Hepatocyte (in vitro differentiated cells): ENCODE measurements at regions not wholly inside any gene's neighbourhood (a gene's known extent, or its start where the extent isn't known, plus 50 kb on each side); places are given as distances from the start of the nearest gene placed in this dataset.
A peak's percentile ranks its signal among the peaks of the same experiment; 100 is the strongest.

Experiments
- DNase-seq: peaks from one replicate; pipeline ENCODE4 v3.0.0-alpha.2; 2016; ENCODE audit warnings: low spot score
- H2AFZ ChIP-seq: fragments of 200-600 bp; sonication (generic); 2 replicates; pipeline ENCODE4 v1.6.0; 2016; ENCODE audit warnings: antibody characterized with exemption, mild to moderate bottlenecking
- H3K27ac ChIP-seq: fragments of 200-600 bp; sonication (generic); 2 replicates; pipeline ENCODE4 v1.5.1; 2016; ENCODE audit warnings: mild to moderate bottlenecking
- H3K27me3 ChIP-seq: fragments of 200-600 bp; sonication (generic); 2 replicates; pipeline ENCODE4 v1.6.1; 2016
- H3K36me3 ChIP-seq: fragments of 200-600 bp; sonication (generic); replicated peaks from 2 replicates; pipeline ENCODE4 v1.5.1; 2016; ENCODE audit warnings: low read depth; ENCODE audit not compliant: insufficient read depth
- H3K4me1 ChIP-seq: fragments of 200-600 bp; sonication (generic); 2 replicates; pipeline ENCODE4 v1.5.1; 2016; ENCODE audit warnings: mild to moderate bottlenecking, moderate library complexity; ENCODE audit not compliant: insufficient read depth
- H3K4me2 ChIP-seq: fragments of 200-600 bp; sonication (generic); 2 replicates; pipeline ENCODE4 v1.6.0; 2016
- H3K4me3 ChIP-seq: fragments of 200-600 bp; sonication (generic); 2 replicates; pipeline ENCODE4 v1.5.1; 2016; ENCODE audit warnings: mild to moderate bottlenecking
- H3K79me2 ChIP-seq: fragments of 200-600 bp; sonication (generic); 2 replicates; pipeline ENCODE4 v1.6.0; 2017; ENCODE audit warnings: mild to moderate bottlenecking
- H3K9me2 ChIP-seq: fragments of 200-600 bp; sonication (generic); replicated peaks from 2 replicates; pipeline ENCODE4 v1.6.0; 2017; ENCODE audit warnings: mild to moderate bottlenecking; ENCODE audit not compliant: insufficient read depth
- H3K9me3 ChIP-seq: fragments of 200-600 bp; sonication (generic); 2 replicates; pipeline ENCODE4 v1.5.1; 2016; ENCODE audit warnings: low read depth, mild to moderate bottlenecking
- H4K20me1 ChIP-seq: fragments of 200-600 bp; sonication (generic); 2 replicates; pipeline ENCODE4 v1.6.0; 2016; ENCODE audit warnings: mild to moderate bottlenecking; ENCODE audit not compliant: insufficient read depth, poor library complexity, severe bottlenecking
- EZH2 ChIP-seq: fragments of 200-600 bp; sonication (generic); IDR thresholded peaks from 2 replicates; pipeline ENCODE4 v1.6.1; 2016; ENCODE audit warnings: antibody characterized with exemption, mild to moderate bottlenecking, borderline replicate concordance
- EZH2phosphoT487 ChIP-seq: fragments of 200-600 bp; sonication (generic); IDR thresholded peaks from one replicate; pipeline ENCODE4 v1.6.1; 2018; ENCODE audit warnings: antibody characterized with exemption, mild to moderate bottlenecking, low read depth, moderate library complexity; ENCODE audit not compliant: unreplicated experiment, severe bottlenecking
- WGBS: methylation state at CpG from one replicate; pipeline ENCODE4 v1.1.6; 2016; ENCODE audit warnings: low lambda C conversion rate; ENCODE audit errors: missing lambda C conversion rate; 5-methylcytosine and 5-hydroxymethylcytosine counted together
- TF ChIP-seq, protein P1 (sequence below): fragments of 200-600 bp; sonication (generic); IDR thresholded peaks from 2 replicates; pipeline ENCODE4 v1.5.1; 2016; ENCODE audit warnings: antibody characterized with exemption, mild to moderate bottlenecking; ENCODE audit not compliant: poor library complexity

DNA sequence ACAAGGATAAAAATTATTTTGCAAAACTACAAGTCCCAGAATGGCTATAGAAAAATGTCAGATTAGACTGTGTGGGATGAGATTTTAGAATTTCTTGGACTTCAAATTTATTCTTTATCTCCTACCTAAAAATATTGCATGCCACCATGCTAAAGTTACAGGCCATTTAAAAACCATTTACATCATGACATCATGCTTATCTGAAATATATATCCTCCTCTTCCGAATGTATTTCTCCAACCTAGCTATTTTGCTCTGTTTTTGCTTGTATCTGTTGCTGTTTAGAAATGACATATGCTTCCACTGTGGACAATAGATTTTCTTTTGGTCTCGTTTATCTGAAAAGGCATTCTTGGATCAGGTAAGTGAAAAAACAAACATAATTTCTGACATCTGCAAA, 471.7 kb downstream of the LRFN5 start:
- Histone ChIP-seq H3K4me2 (no peak overlapping the region), H2AFZ (no peak overlapping the region), H3K36me3 (no peaks in the 10 kb centered on the region), H3K27ac (no peak overlapping the region), H3K9me3 (no peaks in the 10 kb centered on the region), H3K27me3 (no peaks in the 10 kb centered on the region), H3K79me2 (no peaks in the 10 kb centered on the region), H3K4me3 (no peak overlapping the region), H4K20me1 (no peaks in the 10 kb centered on the region), H3K9me2 (no peaks in the 10 kb centered on the region), H3K4me1 (no peaks in the 10 kb centered on the region)
- no peak for TF ChIP-seq EZH2phosphoT487
- TF ChIP-seq, protein P1, sequence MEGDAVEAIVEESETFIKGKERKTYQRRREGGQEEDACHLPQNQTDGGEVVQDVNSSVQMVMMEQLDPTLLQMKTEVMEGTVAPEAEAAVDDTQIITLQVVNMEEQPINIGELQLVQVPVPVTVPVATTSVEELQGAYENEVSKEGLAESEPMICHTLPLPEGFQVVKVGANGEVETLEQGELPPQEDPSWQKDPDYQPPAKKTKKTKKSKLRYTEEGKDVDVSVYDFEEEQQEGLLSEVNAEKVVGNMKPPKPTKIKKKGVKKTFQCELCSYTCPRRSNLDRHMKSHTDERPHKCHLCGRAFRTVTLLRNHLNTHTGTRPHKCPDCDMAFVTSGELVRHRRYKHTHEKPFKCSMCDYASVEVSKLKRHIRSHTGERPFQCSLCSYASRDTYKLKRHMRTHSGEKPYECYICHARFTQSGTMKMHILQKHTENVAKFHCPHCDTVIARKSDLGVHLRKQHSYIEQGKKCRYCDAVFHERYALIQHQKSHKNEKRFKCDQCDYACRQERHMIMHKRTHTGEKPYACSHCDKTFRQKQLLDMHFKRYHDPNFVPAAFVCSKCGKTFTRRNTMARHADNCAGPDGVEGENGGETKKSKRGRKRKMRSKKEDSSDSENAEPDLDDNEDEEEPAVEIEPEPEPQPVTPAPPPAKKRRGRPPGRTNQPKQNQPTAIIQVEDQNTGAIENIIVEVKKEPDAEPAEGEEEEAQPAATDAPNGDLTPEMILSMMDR: no peak
- TF ChIP-seq EZH2: no peak
- no peak for DNase-seq
- 63% methylated on average over 2 of the region's 2 CpGs for WGBS

DNA sequence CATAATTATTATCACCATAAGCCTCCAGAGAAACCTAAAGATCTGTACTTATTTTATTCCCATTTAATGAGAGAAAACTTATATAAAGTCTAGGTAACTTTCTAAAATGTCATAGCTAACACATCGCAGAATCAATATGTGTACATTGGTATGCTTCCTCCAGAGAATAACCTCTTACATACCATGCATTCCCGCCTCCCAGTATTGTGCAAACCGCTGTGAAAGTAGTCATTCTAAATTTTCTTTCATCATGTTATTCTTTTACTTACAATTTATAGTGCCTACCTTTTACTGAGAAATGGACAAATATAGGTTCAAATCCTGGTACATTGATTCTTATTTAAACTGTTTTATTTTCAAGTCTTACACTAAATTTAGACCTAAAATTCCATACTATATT, 463.4 kb downstream of the LRFN5 start:
- H2AFZ ChIP-seq: no peak overlapping the region
- no peaks in the 10 kb centered on the region for H3K36me3 ChIP-seq
- no peaks in the 10 kb centered on the region for H3K79me2 ChIP-seq
- TF ChIP-seq, protein P1: no peak
- no peak for TF ChIP-seq EZH2
- TF ChIP-seq EZH2phosphoT487: no peak
- WGBS: 90% methylated on average over 3 of the region's 3 CpGs
- H3K4me1 ChIP-seq: no peaks in the 10 kb centered on the region
- H3K9me3 ChIP-seq: no peaks in the 10 kb centered on the region
- H3K27ac ChIP-seq: no peak overlapping the region
- H4K20me1 ChIP-seq: no peaks in the 10 kb centered on the region
- H3K27me3 ChIP-seq: no peaks in the 10 kb centered on the region
- no peaks in the 10 kb centered on the region for H3K9me2 ChIP-seq
- H3K4me3 ChIP-seq: no peak overlapping the region
- no peak for DNase-seq
- H3K4me2 ChIP-seq: no peak overlapping the region

DNA sequence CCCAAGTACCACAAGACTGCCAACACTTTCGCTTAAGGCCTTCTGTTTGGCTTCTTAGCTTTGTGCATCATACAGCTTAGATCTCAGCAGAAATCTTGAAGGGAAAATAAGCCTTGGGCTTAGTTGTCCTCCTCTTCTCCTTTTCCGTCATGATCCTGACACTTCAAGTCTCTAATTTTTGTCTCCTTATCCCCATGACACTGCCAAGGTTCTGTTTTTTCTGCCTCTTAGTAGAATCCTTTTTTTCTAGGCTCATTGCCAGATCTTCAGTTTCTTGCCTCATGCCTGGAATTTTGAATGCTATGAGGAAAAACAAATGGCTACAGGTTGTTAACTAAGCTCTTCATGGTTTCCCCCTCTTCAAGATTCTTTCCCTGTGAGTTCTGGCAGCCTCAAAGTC, 450.4 kb downstream of the LRFN5 start:
- Histone ChIP-seq H3K9me3 (no peaks in the 10 kb centered on the region), H3K9me2 (no peaks in the 10 kb centered on the region), H3K27ac (no peak overlapping the region), H3K79me2 (no peaks in the 10 kb centered on the region), H2AFZ (no peak overlapping the region), H3K4me1 (no peaks in the 10 kb centered on the region), H3K36me3 (no peaks in the 10 kb centered on the region), H4K20me1 (no peaks in the 10 kb centered on the region), H3K27me3 (no peaks in the 10 kb centered on the region), H3K4me3 (no peak overlapping the region), H3K4me2 (no peak overlapping the region)
- peak; percentile 24 for DNase-seq
- TF ChIP-seq, protein P1: no peak
- no peak for TF ChIP-seq EZH2phosphoT487
- no peak for TF ChIP-seq EZH2
- WGBS: 74% methylated on average over 2 of the region's 2 CpGs

DNA sequence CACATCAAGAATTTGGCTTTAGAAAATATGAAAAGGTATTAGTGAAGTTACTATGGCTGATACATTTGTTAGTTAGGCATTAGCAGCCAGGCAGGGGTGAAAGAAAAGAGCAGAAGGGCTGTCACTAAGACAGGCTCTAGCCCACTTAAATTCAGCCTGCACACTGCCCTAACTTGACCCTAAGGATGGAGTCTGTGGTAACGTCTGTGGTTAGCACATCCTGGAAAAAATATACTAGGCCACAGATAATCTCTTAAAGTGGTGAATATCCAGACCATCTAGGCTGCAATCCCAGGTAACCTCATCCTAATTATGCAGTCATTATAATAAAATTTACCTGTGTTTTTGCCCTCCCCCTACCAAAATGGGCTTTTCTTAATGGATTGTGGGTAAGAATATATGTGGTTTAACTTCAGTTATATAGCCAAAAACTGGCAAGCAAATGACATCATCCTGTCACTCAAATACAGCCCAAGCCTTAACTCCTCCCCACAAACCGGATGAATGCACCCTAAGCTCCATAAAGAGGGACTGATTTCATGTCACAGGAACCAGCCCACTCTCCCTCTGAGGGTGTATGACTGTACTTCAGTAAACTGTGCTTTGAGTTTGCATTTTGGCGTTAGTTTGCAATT, 440.9 kb downstream of the LRFN5 start:
- DNase-seq: no peak
- no peaks in the 10 kb centered on the region for H4K20me1 ChIP-seq
- H2AFZ ChIP-seq: no peak overlapping the region
- TF ChIP-seq, protein P1: no peak
- TF ChIP-seq EZH2phosphoT487 (no peak), EZH2 (no peak)
- no peaks in the 10 kb centered on the region for H3K9me3 ChIP-seq
- no peaks in the 10 kb centered on the region for H3K36me3 ChIP-seq
- no peak overlapping the region for H3K4me2 ChIP-seq
- 68% methylated on average over 3 of the region's 3 CpGs for WGBS
- H3K79me2 ChIP-seq: no peaks in the 10 kb centered on the region
- no peak overlapping the region for H3K4me3 ChIP-seq
- H3K4me1 ChIP-seq: no peaks in the 10 kb centered on the region
- H3K27ac ChIP-seq: no peak overlapping the region
- H3K9me2 ChIP-seq: no peaks in the 10 kb centered on the region
- H3K27me3 ChIP-seq: no peaks in the 10 kb centered on the region
